ENCODE measurements at regions not wholly inside any gene's neighbourhood (a gene's known extent, or its start where the extent isn't known, plus 50 kb on each side); places are given as distances from the start of the nearest gene placed in this dataset.

DNA sequence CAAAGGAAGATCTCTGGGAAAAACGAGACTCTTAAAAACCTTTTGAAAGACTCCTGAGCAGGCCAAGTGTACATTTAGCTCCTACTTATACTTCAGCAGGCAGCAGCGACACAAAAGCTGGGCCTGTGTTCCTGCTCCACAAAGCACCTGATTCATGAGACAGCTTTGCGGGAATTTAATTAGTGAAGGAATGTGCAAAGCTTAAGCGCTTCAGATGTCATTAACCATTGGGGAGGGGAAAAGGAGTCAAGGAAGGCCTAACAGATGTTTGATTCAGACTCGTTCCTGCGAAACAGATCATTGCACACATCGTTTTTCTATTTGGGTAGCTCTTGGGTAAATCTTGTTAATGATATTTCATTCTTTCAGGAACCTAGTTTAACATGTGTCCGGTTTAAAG is 125.9 kb downstream of the MAIP1 start:
- TF ChIP-seq, protein P1, sequence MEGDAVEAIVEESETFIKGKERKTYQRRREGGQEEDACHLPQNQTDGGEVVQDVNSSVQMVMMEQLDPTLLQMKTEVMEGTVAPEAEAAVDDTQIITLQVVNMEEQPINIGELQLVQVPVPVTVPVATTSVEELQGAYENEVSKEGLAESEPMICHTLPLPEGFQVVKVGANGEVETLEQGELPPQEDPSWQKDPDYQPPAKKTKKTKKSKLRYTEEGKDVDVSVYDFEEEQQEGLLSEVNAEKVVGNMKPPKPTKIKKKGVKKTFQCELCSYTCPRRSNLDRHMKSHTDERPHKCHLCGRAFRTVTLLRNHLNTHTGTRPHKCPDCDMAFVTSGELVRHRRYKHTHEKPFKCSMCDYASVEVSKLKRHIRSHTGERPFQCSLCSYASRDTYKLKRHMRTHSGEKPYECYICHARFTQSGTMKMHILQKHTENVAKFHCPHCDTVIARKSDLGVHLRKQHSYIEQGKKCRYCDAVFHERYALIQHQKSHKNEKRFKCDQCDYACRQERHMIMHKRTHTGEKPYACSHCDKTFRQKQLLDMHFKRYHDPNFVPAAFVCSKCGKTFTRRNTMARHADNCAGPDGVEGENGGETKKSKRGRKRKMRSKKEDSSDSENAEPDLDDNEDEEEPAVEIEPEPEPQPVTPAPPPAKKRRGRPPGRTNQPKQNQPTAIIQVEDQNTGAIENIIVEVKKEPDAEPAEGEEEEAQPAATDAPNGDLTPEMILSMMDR (IDR thresholded peaks at IDR 0.05): no peak
- TF ChIP-seq POLR2A (IDR thresholded peaks at IDR 0.05): no peak

All from uterus (tissue), 2 donors.